ENCODE measurements at regions not wholly inside any gene's neighbourhood (a gene's known extent, or its start where the extent isn't known, plus 50 kb on each side); places are given as distances from the start of the nearest gene placed in this dataset.

GRCh38 chr3:73299184-73299691 lies 237.8 kb downstream of the EBLN2 start:
- H3K36me3 ChIP-seq (ENCODE audit: control insufficient read depth, insufficient read depth, low read length): no peaks in the 10 kb centered on the region

DNA sequence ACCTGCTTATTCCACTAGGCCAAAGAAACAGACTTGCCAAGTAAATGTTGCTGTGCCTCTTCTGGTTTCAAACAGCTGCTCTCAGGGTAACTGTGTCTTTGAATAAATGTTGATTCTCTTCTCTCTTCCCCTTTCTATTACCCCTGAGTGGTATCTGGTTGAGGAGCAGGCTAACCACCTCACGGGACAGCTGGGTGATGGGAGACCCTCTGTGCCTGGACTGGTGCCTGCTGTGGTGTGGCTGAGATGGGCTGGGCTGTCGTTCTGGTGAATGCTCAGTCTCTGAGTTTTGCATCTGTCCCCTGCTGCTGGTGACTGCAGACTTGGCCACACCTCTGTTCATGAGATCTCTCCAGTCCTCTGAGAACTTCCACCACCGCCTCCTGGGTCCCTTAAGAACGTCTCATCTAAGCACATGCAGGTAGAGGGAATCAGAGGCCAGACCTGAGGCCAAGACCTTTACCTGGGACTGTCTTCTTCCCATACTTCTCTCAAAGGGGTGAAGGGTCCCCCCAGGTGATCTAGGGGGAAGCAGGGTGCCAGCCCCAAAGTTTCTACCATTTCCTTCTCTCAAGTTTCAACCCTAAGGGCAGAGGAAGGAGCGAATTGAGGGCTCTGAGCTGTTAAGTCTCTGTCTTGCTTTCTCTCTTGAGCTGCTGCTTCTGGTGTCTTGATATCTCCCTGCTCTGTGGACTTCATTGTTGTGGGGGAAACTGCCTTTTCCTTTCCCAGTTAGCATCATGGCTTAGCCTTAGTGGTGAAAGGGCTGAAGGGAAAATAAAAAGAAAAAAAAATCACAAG lies 252.9 kb downstream of the EBLN2 start:
- H3K27me3 Mint-ChIP-seq (ENCODE audit: insufficient read depth): no peaks in the 10 kb centered on the region
- H3K36me3 ChIP-seq (ENCODE audit: control insufficient read depth, insufficient read depth, low read length): no peaks in the 10 kb centered on the region
- H3K27ac Mint-ChIP-seq: no peak overlapping the region
- TF ChIP-seq, protein P1, sequence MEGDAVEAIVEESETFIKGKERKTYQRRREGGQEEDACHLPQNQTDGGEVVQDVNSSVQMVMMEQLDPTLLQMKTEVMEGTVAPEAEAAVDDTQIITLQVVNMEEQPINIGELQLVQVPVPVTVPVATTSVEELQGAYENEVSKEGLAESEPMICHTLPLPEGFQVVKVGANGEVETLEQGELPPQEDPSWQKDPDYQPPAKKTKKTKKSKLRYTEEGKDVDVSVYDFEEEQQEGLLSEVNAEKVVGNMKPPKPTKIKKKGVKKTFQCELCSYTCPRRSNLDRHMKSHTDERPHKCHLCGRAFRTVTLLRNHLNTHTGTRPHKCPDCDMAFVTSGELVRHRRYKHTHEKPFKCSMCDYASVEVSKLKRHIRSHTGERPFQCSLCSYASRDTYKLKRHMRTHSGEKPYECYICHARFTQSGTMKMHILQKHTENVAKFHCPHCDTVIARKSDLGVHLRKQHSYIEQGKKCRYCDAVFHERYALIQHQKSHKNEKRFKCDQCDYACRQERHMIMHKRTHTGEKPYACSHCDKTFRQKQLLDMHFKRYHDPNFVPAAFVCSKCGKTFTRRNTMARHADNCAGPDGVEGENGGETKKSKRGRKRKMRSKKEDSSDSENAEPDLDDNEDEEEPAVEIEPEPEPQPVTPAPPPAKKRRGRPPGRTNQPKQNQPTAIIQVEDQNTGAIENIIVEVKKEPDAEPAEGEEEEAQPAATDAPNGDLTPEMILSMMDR (conservative IDR thresholded peaks at IDR 0.05): no peak
- no peaks in the 10 kb centered on the region for H3K4me1 Mint-ChIP-seq
- 50 to 89% methylated on average over 1 to 5 of the region's 5 CpGs for whole genome bisulfite sequencing, 2 experiments (ENCODE audit: insufficient coverage in 1 of 2, insufficient read length in 1 of 2)
- no peak for DNase-seq
- H3K9me3 Mint-ChIP-seq: peaks cover 3% of the 10 kb centered on the region
- no peaks in the 10 kb centered on the region for H3K4me1 ChIP-seq (ENCODE audit: control insufficient read depth, insufficient read depth, low read length)
- no peaks in the 10 kb centered on the region for H3K36me3 Mint-ChIP-seq (ENCODE audit: low read depth)
- H3K27me3 ChIP-seq (ENCODE audit: control insufficient read depth, insufficient read depth, low read length, poor library complexity, severe bottlenecking): no peaks in the 10 kb centered on the region
- no peak overlapping the region for H3K4me3 ChIP-seq (ENCODE audit: low read length)
- no peak overlapping the region for H3K9ac ChIP-seq (ENCODE audit: extremely low read depth, low read length, poor library complexity, severe bottlenecking)
- H3K9me3 ChIP-seq (ENCODE audit: control insufficient read depth, low read length): no peaks in the 10 kb centered on the region
- H3K4me3 Mint-ChIP-seq: no peak overlapping the region
- no peak overlapping the region for H3K27ac ChIP-seq (ENCODE audit: low read depth, low read length)

More at GRCh38 chr3:73299184-73299691, 237.8 kb downstream of the EBLN2 start:
- H3K4me1 Mint-ChIP-seq: peaks cover 39% of the 10 kb centered on the region
- H3K4me3 Mint-ChIP-seq: no peak overlapping the region
- WGBS, 2 experiments (ENCODE audit: insufficient coverage in 1 of 2, insufficient read length in 1 of 2): 94 to 95% methylated on average over 4 to 5 of the region's 5 CpGs
- no peaks in the 10 kb centered on the region for H3K27me3 ChIP-seq (ENCODE audit: control insufficient read depth, insufficient read depth, low read length, poor library complexity, severe bottlenecking)
- no peak overlapping the region for H3K4me3 ChIP-seq (ENCODE audit: low read length)
- peaks cover 1% of the 10 kb centered on the region for H3K27me3 Mint-ChIP-seq (ENCODE audit: insufficient read depth)
- no peak overlapping the region for H3K27ac Mint-ChIP-seq
- TF ChIP-seq, protein P1 (conservative IDR thresholded peaks at IDR 0.05): no peak
- H3K27ac ChIP-seq (ENCODE audit: low read depth, low read length): no peak overlapping the region
- no peaks in the 10 kb centered on the region for H3K9me3 ChIP-seq (ENCODE audit: control insufficient read depth, low read length)
- peaks cover 2% of the 10 kb centered on the region for H3K9me3 Mint-ChIP-seq
- H3K36me3 Mint-ChIP-seq (ENCODE audit: low read depth): no peaks in the 10 kb centered on the region
- H3K4me1 ChIP-seq (ENCODE audit: control insufficient read depth, insufficient read depth, low read length): peaks cover 13% of the 10 kb centered on the region
- no peak for DNase-seq
- no peak overlapping the region for H3K9ac ChIP-seq (ENCODE audit: extremely low read depth, low read length, poor library complexity, severe bottlenecking)

DNA sequence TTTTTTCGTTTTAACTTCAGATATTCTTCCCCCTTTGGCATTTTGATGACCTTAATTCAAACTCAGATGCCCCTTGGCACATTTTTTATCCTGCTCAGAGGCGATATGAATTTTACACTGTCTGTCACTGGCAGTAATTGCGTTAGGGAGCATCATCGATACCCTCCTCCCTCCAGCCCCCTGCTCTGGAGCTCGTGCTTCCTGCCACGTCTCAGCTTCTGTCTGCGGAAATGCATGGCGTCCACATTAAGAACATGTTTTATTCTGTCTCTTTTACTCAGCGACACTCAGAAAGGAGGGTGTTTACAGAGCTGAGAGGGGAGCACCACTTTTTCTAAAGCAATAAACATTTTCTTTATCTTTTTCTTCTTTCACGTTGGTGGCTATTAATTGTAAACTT lies 254.2 kb downstream of the EBLN2 start:
- H3K4me3 ChIP-seq (ENCODE audit: low read length): no peak overlapping the region
- no peaks in the 10 kb centered on the region for H3K36me3 Mint-ChIP-seq (ENCODE audit: low read depth)
- H3K4me3 Mint-ChIP-seq: no peak overlapping the region
- no peak overlapping the region for H3K27ac ChIP-seq (ENCODE audit: low read depth, low read length)
- H3K27me3 Mint-ChIP-seq (ENCODE audit: insufficient read depth): no peaks in the 10 kb centered on the region
- TF ChIP-seq, protein P1 (conservative IDR thresholded peaks at IDR 0.05): no peak
- H3K9me3 ChIP-seq (ENCODE audit: control insufficient read depth, low read length): no peaks in the 10 kb centered on the region
- H3K9ac ChIP-seq (ENCODE audit: extremely low read depth, low read length, poor library complexity, severe bottlenecking): no peak overlapping the region
- H3K36me3 ChIP-seq (ENCODE audit: control insufficient read depth, insufficient read depth, low read length): no peaks in the 10 kb centered on the region
- no peaks in the 10 kb centered on the region for H3K4me1 Mint-ChIP-seq
- 85 to 86% methylated on average over 5 to 9 of the region's 10 CpGs for WGBS, 2 experiments (ENCODE audit: insufficient coverage in 1 of 2, insufficient read length in 1 of 2)
- H3K27me3 ChIP-seq (ENCODE audit: control insufficient read depth, insufficient read depth, low read length, poor library complexity, severe bottlenecking): no peaks in the 10 kb centered on the region
- H3K27ac Mint-ChIP-seq: no peak overlapping the region
- H3K9me3 Mint-ChIP-seq: peaks cover 3% of the 10 kb centered on the region
- no peak for DNase-seq
- no peaks in the 10 kb centered on the region for H3K4me1 ChIP-seq (ENCODE audit: control insufficient read depth, insufficient read depth, low read length)
